ENCODE measurements at regions not wholly inside any gene's neighbourhood (a gene's known extent, or its start where the extent isn't known, plus 50 kb on each side); places are given as distances from the start of the nearest gene placed in this dataset.

DNA sequence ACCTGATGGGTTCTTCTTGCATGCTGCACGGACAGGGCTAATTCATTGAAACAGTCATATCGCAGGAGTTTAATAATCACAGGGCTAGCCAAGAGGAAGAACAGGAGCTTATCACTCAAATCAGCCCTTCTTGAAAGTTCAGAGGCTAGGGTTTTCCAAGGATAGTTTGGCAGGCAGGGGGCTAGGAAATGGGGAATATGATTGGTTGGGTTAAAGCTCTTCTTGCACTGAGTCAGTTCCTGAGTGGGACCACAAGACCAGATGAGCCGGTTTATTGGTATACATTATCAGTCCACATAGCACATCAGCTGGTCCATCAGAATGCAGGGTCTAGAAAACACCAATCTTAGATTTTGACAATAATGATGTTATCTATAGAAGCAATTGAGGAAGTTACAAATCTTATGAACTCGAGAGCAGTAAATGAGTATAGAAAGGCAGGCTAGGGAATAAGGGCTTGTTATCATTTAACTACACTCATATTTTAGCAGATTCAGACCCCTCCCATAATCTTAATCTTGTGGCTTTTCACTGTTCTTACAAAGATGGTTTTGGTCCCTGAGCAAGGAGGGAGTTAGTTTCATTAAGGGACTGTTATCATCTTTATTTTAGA is 58.1 kb upstream of the SLC25A36 start:
- TF ChIP-seq, protein P1, sequence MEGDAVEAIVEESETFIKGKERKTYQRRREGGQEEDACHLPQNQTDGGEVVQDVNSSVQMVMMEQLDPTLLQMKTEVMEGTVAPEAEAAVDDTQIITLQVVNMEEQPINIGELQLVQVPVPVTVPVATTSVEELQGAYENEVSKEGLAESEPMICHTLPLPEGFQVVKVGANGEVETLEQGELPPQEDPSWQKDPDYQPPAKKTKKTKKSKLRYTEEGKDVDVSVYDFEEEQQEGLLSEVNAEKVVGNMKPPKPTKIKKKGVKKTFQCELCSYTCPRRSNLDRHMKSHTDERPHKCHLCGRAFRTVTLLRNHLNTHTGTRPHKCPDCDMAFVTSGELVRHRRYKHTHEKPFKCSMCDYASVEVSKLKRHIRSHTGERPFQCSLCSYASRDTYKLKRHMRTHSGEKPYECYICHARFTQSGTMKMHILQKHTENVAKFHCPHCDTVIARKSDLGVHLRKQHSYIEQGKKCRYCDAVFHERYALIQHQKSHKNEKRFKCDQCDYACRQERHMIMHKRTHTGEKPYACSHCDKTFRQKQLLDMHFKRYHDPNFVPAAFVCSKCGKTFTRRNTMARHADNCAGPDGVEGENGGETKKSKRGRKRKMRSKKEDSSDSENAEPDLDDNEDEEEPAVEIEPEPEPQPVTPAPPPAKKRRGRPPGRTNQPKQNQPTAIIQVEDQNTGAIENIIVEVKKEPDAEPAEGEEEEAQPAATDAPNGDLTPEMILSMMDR (IDR thresholded peaks at IDR 0.05), result no peak
